Stimulated activated CD8-positive, alpha-beta memory T cell treated with anti-CD3 and anti-CD28 coated beads, Interleukin-4, amount 100 ng/mL, for 4 hours (primary cell): ENCODE measurements at regions not wholly inside any gene's neighbourhood (a gene's known extent, or its start where the extent isn't known, plus 50 kb on each side); places are given as distances from the start of the nearest gene placed in this dataset.

Experiments
- DNase-seq, 2 donors: peaks; one replicate each; pipeline ENCODE4 v3.0.0-alpha.2; 2020; ENCODE audit warnings: low read depth in 2 of 2, low spot score in 1 of 2

DNA sequence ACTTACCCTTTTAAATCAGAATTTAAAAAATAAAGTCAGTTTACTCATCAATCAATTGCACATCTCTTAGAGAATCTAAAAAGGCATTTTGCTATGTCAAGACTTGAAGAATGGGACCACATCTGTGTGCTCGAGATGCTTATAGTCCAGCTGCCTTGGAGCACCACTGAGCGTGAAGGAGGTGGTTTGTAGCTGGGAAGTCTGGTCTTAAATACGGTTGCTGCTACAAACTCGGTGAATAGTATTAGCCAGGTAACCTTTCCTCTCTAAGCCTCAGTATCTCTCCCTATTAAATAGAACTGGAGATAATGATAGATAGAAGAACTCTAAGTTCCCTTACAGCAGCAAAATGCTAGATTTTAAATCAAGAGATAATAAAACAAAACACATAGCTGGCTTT, 289.7 kb downstream of the TRIB2 start:
- DNase-seq = no peak

DNA sequence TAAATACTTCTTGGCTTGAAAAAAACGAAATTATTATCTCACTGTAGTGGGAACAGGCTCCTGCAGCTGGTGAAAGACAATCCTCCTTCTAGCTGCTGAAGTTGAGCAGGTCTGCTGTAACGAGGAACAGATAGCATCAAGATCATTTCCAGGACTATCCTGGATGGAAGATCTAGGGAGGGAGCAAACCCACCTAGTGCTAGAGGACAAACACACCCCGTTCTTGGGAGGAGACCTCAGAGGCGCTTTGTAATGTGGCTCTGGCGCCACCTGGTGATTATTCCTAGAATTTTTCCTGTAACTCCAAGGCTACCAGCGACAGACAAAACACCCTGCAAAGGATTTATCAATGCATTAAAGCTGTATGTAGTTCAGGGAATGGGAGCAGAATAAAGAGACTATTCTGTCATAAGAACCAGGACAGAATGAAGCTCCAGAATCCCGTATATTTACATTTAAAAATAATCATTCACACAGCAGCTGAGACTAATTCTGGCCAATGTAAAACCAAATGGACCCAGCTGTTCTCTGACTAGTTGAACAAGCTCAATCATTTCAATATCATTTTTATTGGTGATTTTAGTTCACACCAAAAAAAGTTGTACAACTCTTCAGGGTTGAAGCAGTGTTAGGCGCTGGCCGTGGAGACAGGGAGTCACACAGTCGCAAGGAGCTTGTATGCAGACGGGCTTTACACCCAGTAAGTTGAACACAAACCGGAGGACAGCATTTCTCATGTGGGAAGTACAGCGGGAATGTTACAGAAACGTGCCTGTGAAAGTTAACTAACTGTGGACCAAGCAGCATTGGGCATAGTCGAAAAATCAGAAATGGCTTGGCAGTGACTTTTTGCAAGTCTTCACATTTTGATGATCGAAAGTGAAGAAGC, 290.3 kb downstream of the TRIB2 start:
- peak; percentile 17 to 37 for DNase-seq

DNA sequence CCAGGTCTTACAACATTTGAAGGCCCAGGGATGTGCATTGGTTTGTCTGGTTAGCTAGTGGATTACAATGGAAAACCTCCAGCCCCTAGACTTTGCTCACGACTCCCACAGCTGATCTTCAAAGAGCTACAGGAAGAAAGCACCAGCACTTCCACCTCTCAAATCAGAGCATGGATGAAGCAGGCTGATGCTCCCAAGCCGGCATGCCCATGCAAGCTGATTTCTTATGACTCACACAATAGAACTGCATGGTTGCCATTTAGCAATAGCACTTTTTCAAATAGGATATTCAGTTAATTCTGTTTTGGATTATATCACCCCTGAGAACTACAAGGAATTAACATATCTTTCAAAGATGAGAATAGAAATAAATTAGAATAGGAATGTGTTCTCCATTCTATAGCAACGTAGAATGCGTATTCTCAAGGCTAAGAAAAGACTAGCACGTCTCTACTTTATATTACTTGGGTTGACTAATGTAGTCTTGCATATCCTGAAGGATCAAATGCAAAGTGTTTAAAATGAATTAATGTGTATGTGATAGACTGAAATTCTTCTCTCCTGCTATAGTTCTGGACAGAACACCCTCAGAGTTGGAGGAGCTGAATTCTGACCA, 292.4 kb downstream of the TRIB2 start:
- no peak for DNase-seq

DNA sequence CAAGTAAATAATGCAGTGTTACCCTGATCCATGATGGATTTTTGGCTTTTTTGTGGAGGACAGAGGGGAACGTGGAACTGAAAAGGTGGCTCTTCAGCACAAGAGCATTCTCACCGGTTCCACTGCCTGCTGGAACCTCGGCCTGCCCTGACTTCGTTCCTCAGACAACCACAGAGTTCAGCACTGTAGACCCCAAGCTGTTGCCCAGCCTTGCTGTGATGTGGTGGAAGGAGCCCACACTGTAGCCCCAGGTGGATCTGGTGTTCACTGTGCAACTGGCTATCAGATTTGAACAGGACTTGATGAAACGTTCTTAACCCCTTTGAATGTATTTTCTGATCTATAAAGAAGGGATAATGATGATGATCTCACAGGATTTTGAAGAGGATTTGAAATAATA, 293.5 kb downstream of the TRIB2 start:
- DNase-seq = no peak

DNA sequence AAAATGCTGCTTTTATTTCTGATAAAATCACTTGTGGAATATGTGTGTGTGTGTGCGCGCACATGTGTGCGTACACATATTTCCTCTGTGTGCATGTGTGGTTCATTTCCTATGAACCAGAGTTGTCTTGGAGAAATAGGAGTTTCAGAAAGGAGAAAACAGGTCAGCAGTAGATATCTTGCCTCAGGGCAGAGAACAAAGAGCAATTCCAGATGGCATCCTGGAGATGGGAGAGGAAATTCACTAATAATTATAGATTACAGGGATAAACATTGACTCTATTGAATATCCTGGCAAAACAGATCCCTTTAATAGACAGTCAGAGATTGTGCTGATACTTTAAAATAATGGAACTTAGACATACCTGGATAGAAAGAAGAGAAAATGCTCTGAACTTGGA, 298.0 kb downstream of the TRIB2 start:
- no peak for DNase-seq

DNA sequence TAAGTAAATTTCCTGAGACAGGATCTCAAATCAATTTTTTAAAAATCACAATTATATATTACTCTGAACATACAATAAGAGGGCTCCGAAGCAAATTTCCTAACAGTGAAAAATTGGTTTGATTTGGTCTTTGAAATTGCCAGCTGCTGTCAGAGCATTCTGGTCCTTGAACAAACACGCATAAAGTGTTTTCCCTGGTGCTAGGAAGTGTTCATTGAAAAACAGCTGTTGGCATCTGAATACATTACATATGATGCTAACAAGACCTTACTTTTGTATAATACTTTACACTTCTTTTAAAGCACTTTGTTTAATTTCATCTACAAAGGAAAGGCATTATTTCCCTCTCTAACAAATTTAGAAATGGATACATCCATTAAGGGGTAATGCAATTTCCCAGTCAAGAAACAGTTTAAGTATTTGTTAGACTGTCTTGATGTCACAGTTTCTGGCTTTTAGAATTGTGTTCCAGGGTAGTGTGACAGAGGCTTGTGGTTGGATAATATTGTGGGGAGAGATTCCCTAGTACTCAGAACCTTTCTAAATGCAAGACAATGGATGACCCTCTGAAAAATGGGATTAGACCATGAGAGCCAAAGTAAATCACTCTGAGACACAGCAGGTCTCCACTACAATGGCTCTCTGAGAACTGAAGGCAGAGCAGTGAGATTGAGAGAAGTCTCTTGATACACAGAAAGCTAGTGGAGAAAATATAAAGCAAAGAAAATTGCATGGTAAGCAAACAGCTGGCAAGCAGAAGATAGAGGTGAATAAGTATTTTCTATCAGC, 299.0 kb downstream of the TRIB2 start:
- DNase-seq = no peak

DNA sequence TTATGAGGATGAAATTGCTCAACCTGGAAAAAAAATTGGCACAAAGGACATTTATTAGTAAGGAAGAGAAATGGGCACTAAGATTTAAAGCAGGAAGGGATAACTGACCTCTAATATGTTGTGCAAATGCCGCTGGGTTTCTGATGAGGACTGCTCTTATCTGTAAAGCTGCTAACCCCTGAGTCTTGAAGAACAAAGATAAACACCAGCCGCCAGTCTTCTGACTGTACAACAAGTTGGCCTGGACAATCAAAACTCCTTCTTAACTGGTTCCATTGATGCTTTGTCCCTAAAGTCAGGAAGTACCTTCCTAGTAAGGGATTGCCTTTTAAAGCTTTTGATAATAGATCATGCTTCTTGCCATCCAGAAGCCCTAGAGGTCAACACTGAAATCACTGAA, 301.8 kb downstream of the TRIB2 start:
- DNase-seq = no peak

DNA sequence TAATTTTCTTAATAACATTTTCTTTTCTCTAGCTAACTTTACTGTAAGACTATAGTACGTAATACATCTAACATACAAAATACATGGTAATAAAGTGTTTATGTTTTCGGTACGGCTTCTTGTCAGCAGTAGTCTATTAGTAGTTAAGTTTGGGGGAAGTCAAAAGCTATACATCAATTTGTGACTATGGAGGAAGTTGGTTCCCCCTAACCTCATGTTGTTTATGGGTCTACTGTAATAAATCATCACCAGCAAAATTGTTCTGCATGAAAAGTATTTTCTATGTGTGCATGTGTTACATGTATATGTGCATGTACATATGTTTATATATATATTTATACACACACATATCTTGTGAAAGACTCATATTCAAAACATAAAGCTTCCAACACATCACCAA, 303.0 kb downstream of the TRIB2 start:
- no peak for DNase-seq

DNA sequence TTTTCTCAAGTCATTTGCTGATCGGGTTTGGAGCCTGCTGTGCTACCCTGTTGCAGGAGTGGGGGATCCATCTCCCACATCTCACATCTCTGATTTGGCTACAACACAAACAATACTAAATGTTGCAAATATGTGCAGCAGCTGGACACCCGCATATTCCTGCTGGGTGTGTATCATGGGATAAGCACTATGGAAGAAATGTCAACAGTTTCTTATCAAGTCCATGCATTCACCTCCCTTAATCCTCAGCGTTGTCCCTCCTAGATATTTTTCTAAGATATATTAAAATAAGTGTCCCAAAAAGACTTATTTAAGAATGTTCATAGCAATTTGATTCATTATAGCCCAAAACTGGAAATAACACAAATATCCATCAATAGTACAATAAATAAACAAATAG, 303.7 kb downstream of the TRIB2 start:
- no peak for DNase-seq

DNA sequence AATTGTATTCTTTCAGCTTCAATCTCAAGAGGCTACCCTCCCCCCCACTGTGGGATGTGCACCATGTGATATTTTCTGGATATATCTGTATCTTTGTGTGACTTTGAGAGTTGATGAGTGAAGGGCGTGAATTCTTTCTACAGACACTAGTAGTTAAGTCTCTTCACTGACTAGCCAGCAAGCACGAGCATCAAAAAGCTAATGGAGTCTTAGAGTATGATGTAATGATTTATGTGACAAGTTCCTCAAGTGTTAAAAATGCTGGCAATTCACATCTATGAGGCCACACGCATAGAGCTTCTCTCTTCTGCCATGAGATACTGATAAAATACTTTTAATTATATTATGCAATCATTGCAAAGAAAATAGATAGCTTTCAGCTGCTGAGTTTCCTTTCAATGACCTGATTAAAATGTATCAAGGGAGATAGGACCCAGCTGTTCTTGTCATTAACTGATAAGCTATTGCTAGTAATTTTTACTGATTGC, 304.8 kb downstream of the TRIB2 start:
- DNase-seq = no peak

DNA sequence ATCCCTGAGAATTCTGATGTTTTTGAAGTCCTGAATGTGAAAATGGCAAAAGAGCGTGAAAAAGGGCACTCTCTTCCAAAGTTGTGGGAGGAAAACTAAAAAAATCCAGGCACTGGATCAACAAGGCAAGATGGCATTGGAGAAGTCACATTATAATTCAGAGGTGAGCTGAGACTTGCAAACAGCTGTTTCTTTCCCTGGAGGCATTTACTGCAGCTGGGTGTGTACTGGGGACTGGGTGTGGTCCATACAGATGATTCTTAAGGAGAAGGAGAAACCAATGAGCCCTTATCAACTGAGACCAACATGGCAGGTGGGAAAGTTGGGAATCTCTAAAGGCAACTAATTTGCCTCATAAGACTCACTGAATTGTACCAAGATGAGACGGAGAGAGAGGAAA, 313.9 kb downstream of the TRIB2 start:
- no peak for DNase-seq

DNA sequence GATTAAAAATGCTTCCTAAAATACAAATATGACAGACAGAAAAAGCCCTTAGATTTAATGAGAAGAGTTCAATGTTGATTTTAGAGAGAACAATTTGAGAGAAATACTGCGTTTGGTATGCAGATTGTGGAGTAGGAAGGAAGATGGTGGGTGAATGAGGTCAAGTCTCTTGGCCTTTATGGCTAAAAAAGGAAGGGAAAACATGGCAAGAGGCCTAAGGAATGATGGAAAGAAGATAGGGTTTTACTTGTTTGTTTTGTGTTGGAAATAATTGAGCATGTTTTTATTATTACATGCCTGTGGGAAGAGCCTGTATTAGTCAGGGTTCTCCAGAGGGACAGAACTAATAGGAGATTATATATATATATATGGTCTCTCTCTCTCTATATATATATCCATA, 318.1 kb downstream of the TRIB2 start:
- no peak for DNase-seq

DNA sequence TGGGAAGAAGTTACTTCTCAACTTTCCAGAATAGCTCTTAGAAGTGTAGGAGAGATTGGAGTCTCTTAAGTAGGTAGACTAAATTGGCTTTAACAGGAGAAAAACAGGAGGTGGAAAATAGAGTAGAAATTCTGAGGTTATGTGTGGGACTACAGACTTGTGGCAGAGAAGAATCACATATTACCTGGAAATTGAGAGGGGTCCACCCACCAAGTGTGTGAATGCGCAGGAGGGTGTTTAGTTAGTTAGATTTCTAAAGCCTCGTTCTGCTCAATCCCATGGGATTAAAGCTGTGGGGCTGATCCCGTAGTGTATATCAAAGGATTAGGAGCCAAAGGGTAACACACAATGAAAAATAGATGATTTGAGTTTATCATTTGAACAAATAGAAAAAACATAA, 319.1 kb downstream of the TRIB2 start:
- DNase-seq = no peak

DNA sequence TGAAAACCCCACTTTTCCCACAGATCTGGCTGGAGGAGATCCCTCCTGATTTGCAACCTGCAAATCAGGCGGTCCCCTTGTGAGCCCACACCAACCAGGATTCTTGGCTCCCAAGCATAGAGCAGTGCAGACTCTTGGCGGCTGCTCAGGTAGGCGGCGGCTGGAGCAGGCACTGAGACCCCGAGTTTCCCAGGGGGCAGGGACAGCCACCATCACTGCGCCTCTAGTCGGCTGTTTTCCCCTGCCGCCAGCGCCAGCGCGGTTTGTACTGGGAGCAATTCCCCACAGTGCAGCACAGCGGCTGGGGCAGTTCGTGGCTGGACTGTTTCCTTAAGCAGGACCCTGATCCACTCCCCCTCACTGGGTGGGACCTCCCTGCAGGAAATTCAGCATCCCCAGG, 323.3 kb downstream of the TRIB2 start:
- DNase-seq = no peak

DNA sequence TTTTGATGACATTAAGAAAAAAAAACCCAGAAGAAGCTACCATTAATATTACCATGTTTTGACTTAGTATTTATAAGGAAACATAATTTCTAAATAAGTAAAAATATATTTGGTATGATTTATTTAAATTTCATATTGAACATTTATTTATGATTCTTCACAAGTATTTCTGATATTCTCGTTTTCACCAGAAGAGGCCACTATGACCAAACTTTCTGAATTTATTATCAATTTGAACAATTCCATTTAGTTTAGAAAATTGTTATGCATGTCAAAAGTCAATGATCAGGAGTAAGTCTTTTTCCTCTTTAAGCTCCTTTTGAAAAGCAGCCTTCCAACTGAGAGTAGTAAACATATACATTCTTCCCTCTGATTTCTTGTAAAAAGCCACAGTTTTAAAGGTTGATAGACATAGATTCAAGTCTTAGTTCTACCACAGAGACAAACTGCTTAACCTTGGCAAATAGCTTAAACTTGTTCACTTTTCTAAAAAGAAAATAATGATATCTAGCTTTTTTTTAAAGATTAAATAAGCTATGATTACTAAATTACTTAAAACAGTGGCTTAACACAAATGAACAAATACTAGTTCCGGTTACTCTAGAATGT, 329.9 kb downstream of the TRIB2 start:
- DNase-seq = no peak

DNA sequence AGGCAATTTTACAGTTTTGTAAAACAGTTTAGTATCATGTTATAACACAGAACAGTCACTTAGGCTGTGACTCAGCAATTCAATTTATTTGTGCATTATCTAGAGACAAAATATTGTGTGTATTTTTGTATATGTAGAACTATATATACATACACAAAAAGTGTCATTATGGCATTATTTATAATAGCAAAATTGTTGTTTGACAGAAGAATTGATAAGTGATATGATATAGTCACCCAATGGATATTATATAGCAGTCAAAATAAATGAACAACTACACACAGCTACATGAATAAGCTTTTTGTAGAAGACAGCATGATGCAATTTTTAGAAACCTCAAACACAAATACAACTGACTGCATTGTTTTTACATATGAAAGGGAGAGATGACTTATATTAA, 334.0 kb downstream of the TRIB2 start:
- DNase-seq = no peak

DNA sequence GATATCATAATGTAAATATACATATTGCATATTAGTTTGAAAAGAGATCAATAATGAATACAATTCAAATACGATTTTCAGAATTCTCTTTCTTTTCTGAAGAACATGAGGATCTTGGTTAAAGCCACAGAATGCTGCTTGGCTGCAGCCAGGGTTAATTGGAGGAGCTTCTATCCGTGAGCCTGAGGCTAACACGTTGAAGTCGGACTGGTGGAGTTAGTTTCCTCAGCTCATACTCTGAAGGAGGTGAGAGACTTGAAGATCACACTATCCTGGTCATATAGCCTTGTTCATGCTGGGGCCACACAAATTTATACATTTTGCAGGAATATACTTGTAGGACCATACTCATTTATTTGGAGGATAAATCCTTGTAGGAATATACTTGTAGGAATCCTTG, 335.8 kb downstream of the TRIB2 start:
- no peak for DNase-seq

DNA sequence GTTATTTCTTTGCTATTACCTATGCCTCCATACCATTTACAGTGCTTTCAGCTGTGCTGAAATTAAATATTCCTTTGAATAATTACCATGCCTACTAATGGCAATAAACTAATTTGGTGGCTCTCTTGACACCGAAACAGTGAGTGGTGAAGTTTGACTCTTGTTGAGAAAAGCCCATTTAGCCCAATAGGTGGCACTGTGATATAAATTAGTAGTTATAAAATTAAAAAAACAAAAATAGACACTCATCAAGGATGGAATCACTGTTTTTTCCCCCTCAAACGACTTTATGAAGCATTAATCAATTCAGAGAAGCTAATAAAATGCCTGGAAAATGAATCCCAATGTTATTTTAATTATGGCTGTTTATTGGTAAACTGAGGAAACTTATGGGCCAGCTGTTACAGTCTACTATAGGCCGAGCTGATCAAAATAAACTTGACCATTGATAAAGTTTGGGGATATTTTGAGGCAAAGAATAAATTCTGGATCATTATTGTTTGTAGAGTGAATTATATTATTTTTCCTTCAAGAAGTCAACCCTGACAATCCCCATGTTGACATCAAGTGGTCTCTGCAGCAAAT, 339.6 kb downstream of the TRIB2 start:
- DNase-seq = no peak

DNA sequence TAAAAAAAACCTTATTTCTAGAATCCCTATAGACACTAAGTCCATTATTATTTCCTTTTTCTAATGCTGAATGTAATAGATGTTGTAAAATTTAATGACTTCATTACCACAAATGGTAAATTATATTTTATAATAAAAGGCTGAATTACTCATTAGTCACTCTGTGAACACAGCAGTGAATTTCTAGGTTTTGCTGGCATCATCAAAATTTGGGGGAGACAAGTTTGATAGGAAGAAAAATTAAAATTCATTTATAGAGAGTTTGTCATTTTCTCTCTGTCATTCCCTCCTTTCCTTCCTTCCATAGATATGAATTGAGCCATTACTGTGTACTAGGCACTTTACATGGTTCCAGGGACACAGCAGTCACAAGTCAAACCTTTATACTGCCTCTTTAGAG, 340.9 kb downstream of the TRIB2 start:
- no peak for DNase-seq

DNA sequence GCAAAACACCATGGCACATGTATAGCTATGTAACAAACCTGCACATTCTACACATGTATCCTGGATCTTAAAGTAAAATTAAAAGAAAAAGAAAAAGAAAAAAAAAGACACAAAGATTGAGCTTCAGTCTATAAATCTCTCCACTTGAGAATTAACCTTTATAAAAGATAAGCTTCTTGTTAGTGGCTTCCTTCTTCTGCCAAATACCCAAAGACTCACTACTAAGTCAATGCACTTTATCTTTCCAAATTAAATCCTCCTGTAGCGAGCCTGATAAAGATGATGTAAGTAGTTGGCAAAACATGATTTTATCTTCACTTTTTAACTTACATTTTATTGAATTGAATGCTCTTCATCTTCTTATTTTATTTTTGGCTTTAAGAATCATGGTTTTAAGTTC, 349.9 kb downstream of the TRIB2 start:
- no peak for DNase-seq

DNA sequence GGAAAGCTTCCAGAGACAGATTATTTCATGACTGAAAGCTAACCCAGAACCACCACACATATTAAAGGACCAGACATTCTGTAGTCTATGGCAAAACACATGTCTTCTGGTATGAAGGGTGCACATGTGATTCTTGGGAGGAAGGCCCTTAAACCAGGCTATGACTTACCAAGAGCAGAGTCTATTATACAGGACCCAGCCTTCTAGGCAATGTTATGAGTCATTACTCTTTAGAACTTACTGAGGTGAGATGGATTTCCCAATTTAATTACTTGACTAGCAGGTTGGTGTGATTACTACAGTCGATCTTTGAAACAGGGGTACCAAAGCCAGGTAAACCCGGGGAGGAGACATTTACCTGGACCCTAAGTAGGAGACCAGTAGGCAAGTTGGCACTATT, 350.8 kb downstream of the TRIB2 start:
- DNase-seq = no peak
